Neural crest cell (in vitro differentiated cells): ENCODE measurements at regions not wholly inside any gene's neighbourhood (a gene's known extent, or its start where the extent isn't known, plus 50 kb on each side); places are given as distances from the start of the nearest gene placed in this dataset.

Source experiments
- DNase-seq: peaks from one replicate; pipeline ENCODE4 v3.0.0; 2021; ENCODE audit warnings: low read depth, mixed read lengths, low spot score
- H3K27ac Mint-ChIP-seq: one replicate; pipeline ENCODE4 v1.8.0; 2021; ENCODE audit warnings: mild to moderate bottlenecking, mixed read lengths; ENCODE audit not compliant: unreplicated experiment
- H3K27me3 Mint-ChIP-seq: 2 replicates; pipeline ENCODE4 v1.8.0; 2021; ENCODE audit warnings: low read depth, mild to moderate bottlenecking, mixed read lengths
- H3K36me3 Mint-ChIP-seq: 2 replicates; pipeline ENCODE4 v1.8.0; 2021; ENCODE audit warnings: low read depth, mild to moderate bottlenecking, mixed read lengths
- H3K4me1 Mint-ChIP-seq: 2 replicates; pipeline ENCODE4 v1.8.0; 2021; ENCODE audit warnings: mixed read lengths
- H3K4me3 Mint-ChIP-seq: one replicate; pipeline ENCODE4 v1.8.0; 2021; ENCODE audit warnings: mild to moderate bottlenecking, mixed read lengths
- H3K9me3 Mint-ChIP-seq: 2 replicates; pipeline ENCODE4 v1.8.0; 2021; ENCODE audit warnings: mixed read lengths
- CTCF ChIP-seq: fragments of 200-600 bp; sonication (generic); conservative IDR thresholded peaks from 2 replicates; pipeline ENCODE4 v1.5.0; 2021; ENCODE audit warnings: antibody characterized with exemption, mild to moderate bottlenecking

- no peaks in the 10 kb centered on the region for H3K4me1 Mint-ChIP-seq
- no peaks in the 10 kb centered on the region for H3K27me3 Mint-ChIP-seq
- no peak overlapping the region for H3K27ac Mint-ChIP-seq
- H3K9me3 Mint-ChIP-seq = no peaks in the 10 kb centered on the region
- TF ChIP-seq CTCF = no peak
- H3K36me3 Mint-ChIP-seq = no peaks in the 10 kb centered on the region
- no peak for DNase-seq
- H3K4me3 Mint-ChIP-seq = no peak overlapping the region
Observed at GRCh38 chr11:37372667-37373066, 774.6 kb upstream of the RAG2 start.

GRCh38 chr11:37371346-37371970 is 773.4 kb upstream of the RAG2 start:
- no peak overlapping the region for H3K4me3 Mint-ChIP-seq
- H3K9me3 Mint-ChIP-seq = peaks cover 3% of the 10 kb centered on the region
- H3K27me3 Mint-ChIP-seq = no peaks in the 10 kb centered on the region
- DNase-seq = no peak
- no peaks in the 10 kb centered on the region for H3K36me3 Mint-ChIP-seq
- H3K27ac Mint-ChIP-seq = no peak overlapping the region
- H3K4me1 Mint-ChIP-seq = no peaks in the 10 kb centered on the region
- no peak for TF ChIP-seq CTCF

- Mint-ChIP-seq H3K36me3 (no peaks in the 10 kb centered on the region), H3K4me1 (no peaks in the 10 kb centered on the region), H3K27ac (no peak overlapping the region), H3K27me3 (no peaks in the 10 kb centered on the region), H3K9me3 (peaks cover 3% of the 10 kb centered on the region), H3K4me3 (no peak overlapping the region)
- DNase-seq = no peak
- TF ChIP-seq CTCF = no peak
Observed at GRCh38 chr11:37370817-37371216, 772.8 kb upstream of the RAG2 start.

- H3K9me3 Mint-ChIP-seq = peaks cover 6% of the 10 kb centered on the region
- no peaks in the 10 kb centered on the region for H3K36me3 Mint-ChIP-seq
- no peaks in the 10 kb centered on the region for H3K27me3 Mint-ChIP-seq
- no peak for TF ChIP-seq CTCF
- DNase-seq = no peak
- no peaks in the 10 kb centered on the region for H3K4me1 Mint-ChIP-seq
- H3K4me3 Mint-ChIP-seq = no peak overlapping the region
- H3K27ac Mint-ChIP-seq = no peak overlapping the region
Observed at GRCh38 chr11:37364246-37364839, 766.3 kb upstream of the RAG2 start.

- Mint-ChIP-seq H3K4me3 (no peak overlapping the region), H3K36me3 (no peaks in the 10 kb centered on the region), H3K9me3 (peaks cover 9% of the 10 kb centered on the region), H3K27ac (no peak overlapping the region), H3K27me3 (no peaks in the 10 kb centered on the region), H3K4me1 (no peaks in the 10 kb centered on the region)
- no peak for TF ChIP-seq CTCF
- DNase-seq = no peak
Observed at GRCh38 chr11:37353192-37353591, 755.2 kb upstream of the RAG2 start.
